ENCODE measurements at regions not wholly inside any gene's neighbourhood (a gene's known extent, or its start where the extent isn't known, plus 50 kb on each side); places are given as distances from the start of the nearest gene placed in this dataset.

DNA sequence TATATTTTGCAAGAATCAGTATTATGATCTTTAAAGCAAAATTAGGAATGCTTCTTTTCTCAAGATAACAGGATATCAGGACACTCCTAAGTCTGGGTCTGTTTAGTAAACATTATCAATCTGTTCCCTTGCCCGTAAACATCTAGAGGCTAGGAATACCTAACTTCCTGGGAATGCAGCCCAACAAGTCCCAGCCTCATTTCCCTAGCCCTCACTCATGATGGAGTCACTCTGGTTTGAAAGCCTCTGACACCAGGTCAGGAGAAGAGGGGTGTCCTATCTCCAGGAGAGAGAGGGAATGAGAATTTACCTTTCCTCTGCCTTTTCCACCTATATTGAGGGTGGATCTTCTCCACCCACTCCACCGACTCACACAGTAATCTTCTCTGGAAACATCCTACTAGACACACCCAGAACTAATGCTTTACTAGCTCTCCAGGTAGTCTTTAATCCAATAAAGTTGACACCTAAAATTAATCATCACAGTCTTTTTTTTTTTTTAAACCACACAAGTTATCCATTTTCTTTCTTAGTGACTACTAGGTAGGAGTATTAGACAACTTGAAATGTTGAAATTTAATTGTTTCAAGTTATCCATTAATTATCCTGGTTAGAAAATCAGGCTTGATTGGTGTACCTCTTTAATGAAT lies 659.3 kb downstream of the USP25 start:
- TF ChIP-seq, protein P1, sequence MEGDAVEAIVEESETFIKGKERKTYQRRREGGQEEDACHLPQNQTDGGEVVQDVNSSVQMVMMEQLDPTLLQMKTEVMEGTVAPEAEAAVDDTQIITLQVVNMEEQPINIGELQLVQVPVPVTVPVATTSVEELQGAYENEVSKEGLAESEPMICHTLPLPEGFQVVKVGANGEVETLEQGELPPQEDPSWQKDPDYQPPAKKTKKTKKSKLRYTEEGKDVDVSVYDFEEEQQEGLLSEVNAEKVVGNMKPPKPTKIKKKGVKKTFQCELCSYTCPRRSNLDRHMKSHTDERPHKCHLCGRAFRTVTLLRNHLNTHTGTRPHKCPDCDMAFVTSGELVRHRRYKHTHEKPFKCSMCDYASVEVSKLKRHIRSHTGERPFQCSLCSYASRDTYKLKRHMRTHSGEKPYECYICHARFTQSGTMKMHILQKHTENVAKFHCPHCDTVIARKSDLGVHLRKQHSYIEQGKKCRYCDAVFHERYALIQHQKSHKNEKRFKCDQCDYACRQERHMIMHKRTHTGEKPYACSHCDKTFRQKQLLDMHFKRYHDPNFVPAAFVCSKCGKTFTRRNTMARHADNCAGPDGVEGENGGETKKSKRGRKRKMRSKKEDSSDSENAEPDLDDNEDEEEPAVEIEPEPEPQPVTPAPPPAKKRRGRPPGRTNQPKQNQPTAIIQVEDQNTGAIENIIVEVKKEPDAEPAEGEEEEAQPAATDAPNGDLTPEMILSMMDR (IDR thresholded peaks at IDR 0.05): no peak
- TF ChIP-seq POLR2A (IDR thresholded peaks at IDR 0.05) (no peak), POLR2AphosphoS5 (IDR thresholded peaks at IDR 0.05) (no peak), EP300 (IDR thresholded peaks at IDR 0.05) (no peak)

Measured in suprapubic skin (tissue), 4 donors.